ENCODE measurements at regions not wholly inside any gene's neighbourhood (a gene's known extent, or its start where the extent isn't known, plus 50 kb on each side); places are given as distances from the start of the nearest gene placed in this dataset.

DNA sequence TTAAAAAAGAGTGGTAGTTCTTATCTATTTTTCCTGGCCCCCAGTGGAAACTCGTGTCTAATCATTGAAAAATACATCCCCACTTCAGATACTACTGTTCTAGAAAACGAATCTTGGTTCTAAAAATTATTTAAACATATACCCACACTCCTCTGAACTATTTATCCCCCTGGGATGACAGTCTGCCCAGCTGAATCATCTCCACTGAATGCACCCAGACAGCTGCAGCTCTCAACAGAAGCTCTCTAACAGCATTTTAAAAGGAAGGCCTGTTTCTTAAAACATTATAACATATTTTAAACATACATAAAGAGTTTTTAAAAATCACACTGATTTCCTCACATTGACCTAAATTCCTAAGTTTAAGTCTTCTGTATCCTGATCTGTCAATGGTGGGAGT, 544.6 kb upstream of the PHF14 start:
- TF ChIP-seq EP300 (IDR thresholded peaks at IDR 0.05; ENCODE audit: borderline replicate concordance) (no peak), TAF1 (IDR thresholded peaks at IDR 0.05; ENCODE audit: low read depth) (no peak), CEBPB (IDR thresholded peaks at IDR 0.05) (no peak)
- TF ChIP-seq, protein P1, sequence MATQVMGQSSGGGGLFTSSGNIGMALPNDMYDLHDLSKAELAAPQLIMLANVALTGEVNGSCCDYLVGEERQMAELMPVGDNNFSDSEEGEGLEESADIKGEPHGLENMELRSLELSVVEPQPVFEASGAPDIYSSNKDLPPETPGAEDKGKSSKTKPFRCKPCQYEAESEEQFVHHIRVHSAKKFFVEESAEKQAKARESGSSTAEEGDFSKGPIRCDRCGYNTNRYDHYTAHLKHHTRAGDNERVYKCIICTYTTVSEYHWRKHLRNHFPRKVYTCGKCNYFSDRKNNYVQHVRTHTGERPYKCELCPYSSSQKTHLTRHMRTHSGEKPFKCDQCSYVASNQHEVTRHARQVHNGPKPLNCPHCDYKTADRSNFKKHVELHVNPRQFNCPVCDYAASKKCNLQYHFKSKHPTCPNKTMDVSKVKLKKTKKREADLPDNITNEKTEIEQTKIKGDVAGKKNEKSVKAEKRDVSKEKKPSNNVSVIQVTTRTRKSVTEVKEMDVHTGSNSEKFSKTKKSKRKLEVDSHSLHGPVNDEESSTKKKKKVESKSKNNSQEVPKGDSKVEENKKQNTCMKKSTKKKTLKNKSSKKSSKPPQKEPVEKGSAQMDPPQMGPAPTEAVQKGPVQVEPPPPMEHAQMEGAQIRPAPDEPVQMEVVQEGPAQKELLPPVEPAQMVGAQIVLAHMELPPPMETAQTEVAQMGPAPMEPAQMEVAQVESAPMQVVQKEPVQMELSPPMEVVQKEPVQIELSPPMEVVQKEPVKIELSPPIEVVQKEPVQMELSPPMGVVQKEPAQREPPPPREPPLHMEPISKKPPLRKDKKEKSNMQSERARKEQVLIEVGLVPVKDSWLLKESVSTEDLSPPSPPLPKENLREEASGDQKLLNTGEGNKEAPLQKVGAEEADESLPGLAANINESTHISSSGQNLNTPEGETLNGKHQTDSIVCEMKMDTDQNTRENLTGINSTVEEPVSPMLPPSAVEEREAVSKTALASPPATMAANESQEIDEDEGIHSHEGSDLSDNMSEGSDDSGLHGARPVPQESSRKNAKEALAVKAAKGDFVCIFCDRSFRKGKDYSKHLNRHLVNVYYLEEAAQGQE (IDR thresholded peaks at IDR 0.05; ENCODE audit: low read depth), result no peak

Data from Ishikawa (cell line).